Transverse colon (tissue), 4 donors: ENCODE measurements at regions not wholly inside any gene's neighbourhood (a gene's known extent, or its start where the extent isn't known, plus 50 kb on each side); places are given as distances from the start of the nearest gene placed in this dataset.

ENCODE experiments used
- POLR2A ChIP-seq: fragments of 450-650 bp; IDR thresholded peaks from one replicate; pipeline ENCODE4 v1.6.1; 2016; ENCODE audit warnings: antibody characterized with exemption, mild to moderate bottlenecking, moderate library complexity
- POLR2AphosphoS5 ChIP-seq, 3 donors: sonication (generic); formaldehyde crosslinking; IDR thresholded peaks; one replicate each; pipeline ENCODE4 v1.6.1; 2016; ENCODE audit warnings: antibody characterized with exemption in 3 of 3
- TF ChIP-seq, protein P1 (sequence below), 5 experiments: fragments of 200-600 bp in 3 of 5; fragments of 450-650 bp in 2 of 5; sonication (generic) in 3 of 5; IDR thresholded peaks; 1 replicate in 2 of 5; 2 replicates in 3 of 5; pipeline ENCODE4 v1.5.1; 2016 to 2017; ENCODE audit warnings: antibody characterized with exemption in 5 of 5, inconsistent platforms in 3 of 5, mild to moderate bottlenecking in 2 of 5, moderate library complexity in 1 of 5

DNA sequence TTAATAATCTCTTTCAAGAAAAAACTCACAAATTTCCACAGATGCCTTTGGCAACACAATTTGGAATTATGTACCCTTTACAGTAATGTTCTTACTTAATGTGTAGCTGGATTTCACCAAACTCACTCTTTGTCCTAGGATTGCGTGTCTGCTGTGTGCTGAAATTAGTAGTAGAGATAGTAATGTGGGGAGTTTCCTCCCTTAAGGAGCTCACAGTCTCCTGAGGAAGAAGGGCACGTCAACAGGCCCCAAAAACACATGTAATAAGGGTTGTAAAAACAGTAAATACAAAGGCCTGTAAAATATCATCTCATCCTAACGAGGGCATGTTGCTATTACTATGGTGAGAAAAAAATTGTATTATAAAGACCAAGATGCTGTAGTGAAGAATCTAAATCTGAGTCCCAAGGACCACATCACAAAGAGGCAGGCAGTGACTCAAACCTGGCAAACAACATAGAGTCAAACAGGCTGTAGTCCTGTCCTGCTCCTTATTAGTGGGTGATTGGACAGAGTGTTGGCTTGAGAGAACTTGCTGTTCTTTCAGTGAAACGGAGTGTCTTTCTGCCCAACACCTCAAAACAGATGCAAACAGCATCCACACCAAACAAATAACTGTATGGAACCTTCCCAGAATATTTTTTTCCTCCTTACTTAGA lies 83.2 kb upstream of the PAPPA start:
- TF ChIP-seq, protein P1, sequence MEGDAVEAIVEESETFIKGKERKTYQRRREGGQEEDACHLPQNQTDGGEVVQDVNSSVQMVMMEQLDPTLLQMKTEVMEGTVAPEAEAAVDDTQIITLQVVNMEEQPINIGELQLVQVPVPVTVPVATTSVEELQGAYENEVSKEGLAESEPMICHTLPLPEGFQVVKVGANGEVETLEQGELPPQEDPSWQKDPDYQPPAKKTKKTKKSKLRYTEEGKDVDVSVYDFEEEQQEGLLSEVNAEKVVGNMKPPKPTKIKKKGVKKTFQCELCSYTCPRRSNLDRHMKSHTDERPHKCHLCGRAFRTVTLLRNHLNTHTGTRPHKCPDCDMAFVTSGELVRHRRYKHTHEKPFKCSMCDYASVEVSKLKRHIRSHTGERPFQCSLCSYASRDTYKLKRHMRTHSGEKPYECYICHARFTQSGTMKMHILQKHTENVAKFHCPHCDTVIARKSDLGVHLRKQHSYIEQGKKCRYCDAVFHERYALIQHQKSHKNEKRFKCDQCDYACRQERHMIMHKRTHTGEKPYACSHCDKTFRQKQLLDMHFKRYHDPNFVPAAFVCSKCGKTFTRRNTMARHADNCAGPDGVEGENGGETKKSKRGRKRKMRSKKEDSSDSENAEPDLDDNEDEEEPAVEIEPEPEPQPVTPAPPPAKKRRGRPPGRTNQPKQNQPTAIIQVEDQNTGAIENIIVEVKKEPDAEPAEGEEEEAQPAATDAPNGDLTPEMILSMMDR (IDR thresholded peaks at IDR 0.05): no peak
- no peak for TF ChIP-seq POLR2A
- no peak for TF ChIP-seq POLR2AphosphoS5 (IDR thresholded peaks at IDR 0.05)
